ENCODE measurements at regions not wholly inside any gene's neighbourhood (a gene's known extent, or its start where the extent isn't known, plus 50 kb on each side); places are given as distances from the start of the nearest gene placed in this dataset.

- TF ChIP-seq CTCF (IDR thresholded peaks at IDR 0.05; ENCODE audit: insufficient read depth, low read length, poor library complexity, severe bottlenecking), result no peak
- TF ChIP-seq EZH2phosphoT487 (conservative IDR thresholded peaks at IDR 0.05; ENCODE audit: low read length), result no peak
These were observed 350.9 kb downstream of the FOXO1 start for GRCh38 chr13:40315416-40316064.

Data from SU-DHL-6 (cell line).